ENCODE measurements at regions not wholly inside any gene's neighbourhood (a gene's known extent, or its start where the extent isn't known, plus 50 kb on each side); places are given as distances from the start of the nearest gene placed in this dataset.
A peak's percentile ranks its signal among the peaks of the same experiment; 100 is the strongest.

DNA sequence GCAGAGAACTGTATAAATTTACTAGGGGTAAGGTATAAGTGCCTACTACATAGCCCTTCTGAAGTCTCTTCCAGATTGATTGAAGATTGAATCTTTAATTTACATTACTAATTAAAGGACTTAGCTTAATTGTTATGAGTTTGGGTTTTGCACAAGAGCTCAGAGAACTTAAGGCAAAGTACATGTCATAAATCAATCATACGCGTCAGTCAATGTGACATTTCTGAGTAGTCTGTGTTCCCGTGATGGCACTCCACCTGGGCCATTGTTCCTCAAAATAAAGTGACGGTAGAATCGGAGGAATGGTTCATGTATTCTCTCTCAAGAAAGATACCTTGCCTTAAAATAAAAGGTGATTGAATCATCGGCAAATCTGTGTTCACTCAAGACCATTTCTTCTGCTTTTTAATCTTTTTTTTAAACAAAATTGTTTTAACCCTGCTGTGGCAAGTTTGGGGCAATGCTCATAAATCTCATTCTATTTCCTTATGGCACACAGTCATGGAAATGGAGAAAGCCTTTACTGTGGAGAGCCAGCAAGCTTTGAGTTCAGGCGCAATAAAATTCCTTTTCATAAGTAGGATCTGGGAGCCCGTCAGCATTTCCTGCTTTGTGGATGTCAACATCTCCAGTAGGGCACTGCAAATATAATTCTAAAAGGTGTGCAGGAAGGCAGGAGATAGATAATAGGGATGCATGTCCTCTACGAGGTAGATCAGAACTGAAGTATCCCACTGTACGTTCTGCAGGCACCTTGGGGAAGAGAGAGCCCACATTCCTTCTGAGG is 427.4 kb downstream of the GATA3 start:
- no peak for DNase-seq (ENCODE audit: low read depth, low spot score)

DNA sequence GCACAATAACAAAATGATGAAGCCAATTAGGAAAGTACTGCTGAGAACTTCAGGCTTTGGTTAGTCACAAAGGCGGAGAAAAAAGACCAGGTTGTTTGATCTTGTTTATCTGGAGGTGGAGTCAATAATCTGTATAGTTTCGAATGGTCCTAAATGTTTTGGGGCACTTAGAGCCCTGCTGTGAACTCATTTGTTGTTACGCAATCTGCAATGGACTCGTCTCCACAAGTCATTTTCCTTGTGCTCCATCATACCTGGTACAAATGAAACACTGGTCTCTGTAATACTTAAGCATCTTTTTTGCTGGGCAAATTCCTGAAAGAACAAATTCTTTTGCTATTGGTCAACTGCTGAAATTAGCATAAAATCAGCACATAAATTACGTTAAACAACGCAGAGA is 430.5 kb downstream of the GATA3 start:
- no peak for DNase-seq (ENCODE audit: low read depth, low spot score)

DNA sequence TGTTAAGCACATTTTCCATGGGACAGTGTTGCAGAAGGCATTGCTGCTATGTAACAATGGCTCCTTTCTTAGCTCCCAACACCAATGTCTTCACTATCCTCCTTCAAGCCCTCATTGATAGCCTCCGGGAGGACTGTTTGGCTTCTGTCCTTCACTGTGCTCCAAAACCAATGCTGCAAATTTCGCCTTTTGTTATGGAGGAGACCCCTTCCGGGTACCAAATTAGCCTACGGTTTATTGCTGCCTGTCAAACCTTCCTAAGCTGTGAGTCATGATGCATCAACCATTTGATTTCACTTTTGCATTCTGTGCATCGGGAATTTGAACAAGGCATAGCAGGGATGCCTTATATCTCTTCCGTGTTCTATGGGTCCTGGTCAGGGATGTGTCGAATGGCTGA is 432.9 kb downstream of the GATA3 start:
- DNase-seq (ENCODE audit: low read depth, low spot score) = no peak

DNA sequence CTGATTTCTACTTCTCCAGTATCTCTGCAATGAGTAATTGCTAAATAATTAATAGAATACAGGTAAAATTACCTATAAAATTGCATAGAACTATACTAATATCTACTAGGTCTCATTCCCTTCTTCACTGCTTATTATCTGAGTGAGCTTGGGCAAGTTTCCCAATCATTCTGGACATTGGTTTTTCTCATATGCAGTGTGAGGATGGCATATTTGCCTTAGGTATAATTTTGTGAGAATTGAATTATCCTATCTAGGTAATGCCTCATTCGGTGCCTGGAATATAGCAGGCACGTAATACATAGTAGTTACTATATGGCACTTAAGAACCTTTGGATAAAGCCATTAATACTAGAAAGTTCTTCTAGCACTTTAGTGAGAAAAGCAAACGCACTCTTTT is 434.7 kb downstream of the GATA3 start:
- DNase-seq (ENCODE audit: low read depth, low spot score) = no peak

DNA sequence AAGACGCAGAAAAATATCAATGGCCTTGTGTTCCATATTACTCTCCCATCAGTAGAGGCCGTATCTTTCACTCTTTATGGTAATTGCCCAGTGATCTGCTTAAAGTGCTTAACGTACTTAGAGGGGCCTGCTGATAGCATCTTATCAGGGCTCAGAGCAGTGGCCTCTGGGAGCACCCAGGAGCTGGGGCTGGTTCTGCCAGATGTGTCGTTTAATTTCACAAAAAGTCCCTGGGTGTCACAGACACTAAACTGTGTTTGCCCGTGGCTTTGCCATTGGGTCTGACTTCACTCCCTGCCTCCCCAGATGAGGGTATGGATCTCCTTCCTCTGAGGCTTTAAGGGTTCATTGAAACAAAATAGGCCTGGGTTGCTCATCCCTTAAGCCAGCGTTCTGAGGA is 435.3 kb downstream of the GATA3 start:
- DNase-seq (ENCODE audit: low read depth, low spot score) = no peak

DNA sequence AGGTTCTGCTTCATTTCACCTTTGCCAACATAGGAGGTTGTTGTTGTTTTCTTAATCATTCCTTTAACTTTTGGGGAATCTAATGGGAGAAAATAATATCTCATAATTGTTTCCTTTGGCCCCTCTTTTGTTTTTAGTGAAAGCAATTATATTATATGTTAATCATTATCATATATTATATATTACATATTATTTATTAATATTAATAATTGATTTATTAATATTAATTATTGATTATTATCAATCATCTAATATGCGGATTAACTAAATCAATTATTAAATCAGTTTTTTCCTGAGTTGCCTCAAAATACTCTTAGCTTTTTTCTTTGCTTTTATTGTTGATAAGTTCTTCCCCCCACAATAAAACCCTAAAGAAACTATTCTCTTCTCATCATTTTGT is 443.8 kb downstream of the GATA3 start:
- DNase-seq (ENCODE audit: low read depth, low spot score) = no peak

DNA sequence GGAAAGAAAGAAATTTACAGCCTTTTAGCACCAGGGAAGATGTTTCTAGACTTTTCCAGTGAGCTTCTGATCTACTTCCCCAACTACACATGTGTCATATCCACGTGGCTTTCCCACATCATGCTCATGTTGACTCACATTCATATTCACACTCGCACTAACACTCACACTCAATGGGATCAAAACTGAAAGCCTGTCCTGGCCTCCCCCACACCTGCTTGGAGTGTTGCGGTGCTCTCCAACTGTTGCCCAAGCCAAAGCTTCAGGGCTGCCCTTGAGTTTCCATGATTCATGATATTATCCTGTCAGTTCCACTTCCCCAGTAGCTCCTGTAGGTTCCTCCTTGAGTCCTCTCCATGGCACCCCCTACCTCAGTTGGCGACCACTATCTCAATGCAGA is 444.4 kb downstream of the GATA3 start:
- DNase-seq (ENCODE audit: low read depth, low spot score) = no peak

DNA sequence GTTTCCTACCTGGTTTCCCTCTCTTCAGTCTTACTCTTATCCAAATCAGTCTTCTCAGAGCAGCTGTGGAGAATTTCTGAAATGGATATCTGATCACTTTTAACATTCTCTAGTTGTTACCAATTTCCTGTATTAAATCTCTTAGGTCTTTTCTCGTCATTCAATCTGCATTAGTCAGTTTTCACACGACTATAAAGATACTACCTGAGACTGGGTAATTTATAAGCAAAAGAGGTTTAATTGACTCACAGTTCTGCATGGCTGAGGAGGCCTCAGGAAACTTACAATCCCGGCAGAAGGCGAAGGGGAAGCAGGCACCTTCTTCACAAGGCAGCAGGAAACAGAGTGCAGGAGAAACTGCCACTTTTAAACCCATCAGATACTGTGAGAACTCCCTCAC is 444.8 kb downstream of the GATA3 start:
- no peak for DNase-seq (ENCODE audit: low read depth, low spot score)

DNA sequence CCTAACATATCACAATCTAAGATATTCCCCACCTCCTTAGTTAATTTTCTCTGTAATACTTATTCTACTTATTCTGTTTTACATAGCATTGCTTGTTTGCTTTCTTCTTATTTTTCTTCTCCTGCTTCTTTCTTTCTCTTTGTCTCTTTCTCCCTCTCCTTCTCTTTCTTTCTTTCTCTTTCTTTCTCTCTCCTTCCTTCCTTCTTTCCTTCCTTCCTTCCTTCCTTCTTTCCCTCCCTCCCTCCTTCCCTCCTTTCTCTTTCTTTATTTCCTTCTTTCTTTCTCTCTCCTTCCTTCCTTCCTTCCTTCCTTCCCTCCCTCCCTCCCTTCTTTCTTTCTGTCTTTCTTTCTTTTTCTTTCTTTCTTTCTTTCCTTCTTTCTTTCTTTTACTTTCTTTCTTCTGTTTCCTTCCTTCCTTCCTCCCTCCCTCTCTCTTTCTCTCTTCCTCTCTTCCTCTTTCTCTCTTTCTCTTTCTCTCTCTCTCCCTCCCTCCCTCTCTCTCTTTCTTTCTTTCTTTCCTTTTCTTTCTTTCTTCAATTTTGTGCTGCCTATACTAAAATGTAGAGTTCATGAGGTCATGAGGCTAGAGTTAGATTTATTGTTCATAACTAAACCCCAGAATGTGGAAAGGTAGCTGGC is 445.4 kb downstream of the GATA3 start:
- DNase-seq (ENCODE audit: low read depth, low spot score) = no peak

DNA sequence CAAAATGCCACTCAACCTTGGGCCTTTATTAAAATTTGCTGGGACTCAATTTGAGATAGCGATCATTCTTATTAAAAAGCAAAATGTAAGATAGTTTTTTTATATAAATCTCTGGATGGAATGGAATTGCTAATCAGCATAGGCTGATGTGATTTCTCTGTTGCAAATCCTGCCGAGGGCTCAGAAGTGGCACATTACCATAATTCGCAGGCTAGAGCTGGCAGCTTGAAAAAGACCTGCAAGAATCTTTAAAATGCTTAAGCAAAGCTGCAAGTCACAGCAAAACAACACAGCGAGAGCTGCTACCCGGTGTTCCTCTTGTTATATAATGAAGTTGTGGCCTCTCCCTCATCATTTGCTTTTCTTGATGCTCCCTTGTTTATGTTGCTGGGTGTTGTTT is 448.1 kb downstream of the GATA3 start:
- no peak for DNase-seq (ENCODE audit: low read depth, low spot score)

DNA sequence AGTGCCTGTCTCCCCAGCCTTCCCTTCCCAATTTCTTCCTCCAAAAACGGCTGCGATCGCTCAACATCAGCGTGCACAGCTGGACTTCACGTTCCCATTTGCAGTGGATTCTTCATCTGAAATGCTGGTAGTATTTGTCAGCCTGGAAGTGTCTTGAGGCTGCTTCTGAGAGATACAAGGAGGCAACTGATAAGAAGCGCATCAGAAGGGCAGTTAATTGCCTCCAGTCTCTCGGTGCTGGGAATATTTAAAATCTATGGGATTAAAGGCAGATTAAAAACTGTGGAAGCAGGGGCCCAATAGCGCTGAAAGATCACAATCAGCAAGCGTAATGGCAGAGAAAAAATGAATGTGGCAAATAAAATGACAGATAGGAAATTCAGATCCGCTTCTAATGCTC is 450.0 kb downstream of the GATA3 start:
- no peak for DNase-seq (ENCODE audit: low read depth, low spot score)

DNA sequence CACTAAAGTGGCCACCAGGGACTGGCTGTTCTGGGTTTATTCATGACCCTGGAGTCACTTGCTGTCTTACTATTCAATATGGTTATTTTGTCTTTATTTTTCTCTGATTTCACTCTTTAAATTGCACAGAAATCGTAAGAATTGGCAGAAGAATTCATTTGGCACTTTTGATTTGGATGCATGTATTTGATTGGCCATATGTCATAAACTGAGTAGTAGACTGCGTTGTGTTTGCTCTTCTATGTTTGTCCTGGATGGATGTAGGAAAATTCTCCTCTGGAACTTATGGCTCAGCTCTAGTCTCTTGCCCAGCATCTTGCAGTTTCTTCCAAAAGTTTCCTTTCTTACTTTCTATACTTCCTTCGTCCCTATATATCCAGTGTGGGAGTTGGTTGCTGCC is 452.7 kb downstream of the GATA3 start:
- no peak for DNase-seq (ENCODE audit: low read depth, low spot score)

DNA sequence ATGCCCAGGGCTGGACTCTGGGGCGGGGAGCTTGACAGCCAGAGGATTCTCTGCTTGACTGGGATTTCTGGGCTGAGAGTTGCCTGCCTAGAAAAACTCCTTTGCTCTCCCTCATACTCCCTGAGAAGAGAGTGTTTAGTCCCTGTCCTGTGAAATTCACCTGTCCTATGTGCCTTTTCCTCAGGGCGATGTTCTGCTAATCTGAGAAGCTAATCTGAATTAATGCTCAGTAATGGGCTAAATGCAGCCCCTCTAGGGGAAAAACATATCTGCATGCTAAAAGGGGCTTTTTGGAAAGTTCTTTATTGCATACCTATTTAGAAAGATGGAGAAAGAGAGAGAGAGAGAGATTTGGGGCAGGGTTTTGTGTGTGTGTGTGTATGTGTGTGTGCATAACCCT is 454.4 kb downstream of the GATA3 start:
- no peak for DNase-seq (ENCODE audit: low read depth, low spot score)

DNA sequence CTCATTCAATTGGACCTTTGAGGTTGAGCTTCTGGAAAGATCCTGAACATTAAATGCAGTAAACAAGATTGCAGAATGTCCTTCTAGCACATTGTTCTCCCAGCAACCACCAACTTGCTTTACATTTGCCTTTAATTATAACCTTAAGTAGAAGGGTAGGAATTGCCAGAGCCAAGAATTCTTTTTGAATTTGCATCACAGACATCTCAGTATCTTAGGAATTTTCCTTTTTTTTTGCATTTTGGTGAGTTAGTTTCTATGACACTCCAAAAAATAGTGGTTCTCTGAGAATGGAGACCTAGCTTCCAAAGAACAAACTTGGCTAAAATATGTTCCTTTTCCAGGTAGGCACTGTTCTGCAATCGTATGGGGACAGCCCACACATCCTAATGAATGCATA is 456.0 kb downstream of the GATA3 start:
- no peak for DNase-seq (ENCODE audit: low read depth, low spot score)

DNA sequence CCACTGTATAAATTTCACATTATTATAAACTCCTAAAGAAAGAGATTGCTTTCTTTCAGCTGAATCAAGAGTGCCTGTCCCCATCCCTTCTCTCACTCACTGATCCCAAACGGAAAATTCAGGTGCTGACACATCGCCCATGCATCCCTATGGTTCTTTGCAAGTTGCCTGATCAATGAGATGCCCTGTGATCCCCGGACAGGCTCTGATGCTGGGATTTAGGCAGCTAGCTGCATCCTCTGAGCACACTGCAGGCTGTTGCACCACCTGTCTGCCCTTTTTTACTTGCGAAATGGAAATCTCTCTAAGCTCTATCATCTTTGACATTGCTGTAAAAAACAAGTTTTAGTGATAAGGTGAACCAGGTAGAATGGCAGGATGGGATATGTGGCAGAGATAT is 456.5 kb downstream of the GATA3 start:
- DNase-seq (ENCODE audit: low read depth, low spot score) = no peak

DNA sequence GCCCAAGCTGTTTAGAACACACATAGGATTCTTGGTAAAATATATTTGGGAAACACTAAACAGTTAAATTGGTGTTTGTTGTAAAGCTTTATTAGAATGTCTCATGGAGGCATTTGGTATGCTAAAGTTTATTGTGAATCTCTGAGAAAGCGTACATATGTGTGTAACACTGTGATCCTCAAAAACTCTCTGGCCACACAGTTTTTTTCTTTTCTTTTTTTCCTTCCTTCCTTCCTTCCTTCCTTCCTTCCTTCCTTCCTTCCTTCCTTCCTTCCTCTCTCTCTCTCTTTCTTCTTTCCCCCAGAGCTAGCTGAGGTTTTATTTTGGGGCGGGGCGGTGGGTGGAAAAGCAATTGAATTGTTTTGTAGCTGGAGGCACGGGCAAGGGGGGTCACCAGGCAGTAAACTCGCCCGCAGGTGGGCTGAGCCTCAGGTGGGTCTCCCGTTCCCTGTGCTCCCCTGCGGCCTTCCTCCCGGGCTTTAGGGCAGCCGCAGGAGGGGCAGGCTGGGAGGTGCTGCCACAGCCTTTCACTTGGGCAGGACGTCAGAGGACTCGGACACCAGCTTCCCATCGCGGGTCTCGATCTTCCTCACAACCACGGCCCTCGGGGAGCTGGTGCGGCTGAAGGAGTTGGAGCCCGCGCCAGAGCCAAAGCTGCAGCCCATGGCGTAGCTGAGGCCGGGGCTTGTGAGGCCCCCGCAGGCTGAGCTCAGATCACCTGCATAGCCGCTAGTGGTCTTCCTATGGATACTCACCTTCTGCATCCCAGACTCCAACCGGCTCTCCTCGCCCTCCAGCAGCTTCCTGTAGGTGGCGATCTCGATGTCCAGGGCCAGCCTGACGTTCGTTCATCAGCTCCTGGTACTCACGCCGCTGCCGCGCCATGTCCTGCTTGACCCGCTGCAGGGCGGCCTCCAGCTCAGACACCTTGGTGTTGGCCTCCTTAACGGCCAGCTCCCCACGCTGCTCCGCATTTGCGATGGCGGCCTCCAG is 459.0 kb downstream of the GATA3 start:
- peak; percentile 23 for DNase-seq (ENCODE audit: low read depth, low spot score)

DNA sequence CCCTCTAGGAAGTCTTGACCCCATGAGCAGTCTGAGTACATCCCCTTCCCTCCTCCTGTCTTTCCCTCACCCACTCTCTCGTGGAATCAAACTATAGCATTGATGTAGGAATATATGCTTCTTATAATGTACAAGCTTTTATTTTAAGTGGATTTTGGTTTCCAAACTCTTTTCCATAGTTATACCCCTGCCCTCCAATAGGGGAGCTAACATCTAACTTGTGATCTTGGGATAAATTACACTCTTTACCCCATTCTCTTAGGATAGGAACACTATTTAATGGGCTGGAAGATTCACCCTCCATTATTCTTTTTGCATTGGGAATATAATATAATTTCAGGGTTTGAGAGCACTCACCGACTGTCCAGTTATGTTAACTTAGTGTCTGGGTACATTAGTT is 465.9 kb downstream of the GATA3 start:
- DNase-seq (ENCODE audit: low read depth, low spot score) = no peak

DNA sequence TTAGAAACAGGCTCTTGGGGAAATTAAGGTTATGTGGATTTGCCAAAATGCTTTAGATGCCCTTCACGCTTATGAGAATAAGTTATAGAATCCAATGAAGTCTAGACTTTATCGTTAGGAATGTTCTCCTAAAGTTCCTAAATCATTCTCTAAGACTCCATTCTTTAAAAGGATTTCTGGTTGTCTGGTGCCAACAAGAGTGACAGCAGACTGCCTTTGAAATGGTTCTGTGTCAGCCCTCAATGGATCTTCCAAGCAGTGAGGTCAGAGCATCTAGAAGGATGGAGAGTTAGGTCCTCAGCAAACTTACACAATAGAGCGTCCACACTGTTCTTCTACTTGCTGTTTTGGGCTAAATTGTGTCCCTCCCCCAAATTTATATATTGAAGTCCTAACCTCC is 473.3 kb downstream of the GATA3 start:
- DNase-seq (ENCODE audit: low read depth, low spot score) = no peak

DNA sequence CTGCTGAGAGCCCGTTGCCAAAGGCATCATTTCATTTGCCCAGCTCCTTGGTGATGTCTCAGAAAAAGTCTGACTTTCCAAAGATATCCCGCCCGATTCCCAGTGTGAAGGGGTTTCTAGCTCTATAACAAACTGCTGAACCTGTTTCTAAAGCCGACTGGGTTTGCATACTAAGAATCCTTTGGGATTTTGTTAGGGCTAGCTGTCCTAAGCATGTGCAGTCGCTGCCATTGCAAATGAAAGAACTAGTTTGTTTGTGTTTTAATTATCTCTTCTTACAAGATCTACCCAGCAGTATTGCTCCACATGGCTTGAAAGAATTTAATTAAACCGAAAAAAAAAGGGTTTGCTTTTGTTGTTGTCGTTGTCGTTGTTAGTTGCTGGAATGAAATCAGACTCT is 476.6 kb downstream of the GATA3 start:
- DNase-seq (ENCODE audit: low read depth, low spot score) = no peak

DNA sequence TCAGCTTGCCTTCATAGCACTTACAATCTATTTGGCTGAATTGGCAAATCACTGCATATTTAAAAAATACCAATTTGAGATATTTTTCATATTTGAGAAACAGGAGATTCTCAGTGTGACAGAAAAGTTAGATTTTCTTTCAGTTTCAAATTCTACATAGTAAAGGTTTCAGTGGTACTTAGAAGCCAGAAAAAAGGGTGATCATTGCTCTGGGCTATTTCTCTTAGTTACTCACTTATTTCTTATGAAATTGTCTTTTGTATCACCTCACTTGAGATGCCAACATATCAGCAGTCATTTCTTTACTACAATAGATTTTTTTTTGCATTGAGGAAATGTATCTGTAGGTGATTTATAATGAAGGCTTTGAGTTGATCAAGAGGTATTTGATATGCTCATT is 478.2 kb downstream of the GATA3 start:
- no peak for DNase-seq (ENCODE audit: low read depth, low spot score)

DNA sequence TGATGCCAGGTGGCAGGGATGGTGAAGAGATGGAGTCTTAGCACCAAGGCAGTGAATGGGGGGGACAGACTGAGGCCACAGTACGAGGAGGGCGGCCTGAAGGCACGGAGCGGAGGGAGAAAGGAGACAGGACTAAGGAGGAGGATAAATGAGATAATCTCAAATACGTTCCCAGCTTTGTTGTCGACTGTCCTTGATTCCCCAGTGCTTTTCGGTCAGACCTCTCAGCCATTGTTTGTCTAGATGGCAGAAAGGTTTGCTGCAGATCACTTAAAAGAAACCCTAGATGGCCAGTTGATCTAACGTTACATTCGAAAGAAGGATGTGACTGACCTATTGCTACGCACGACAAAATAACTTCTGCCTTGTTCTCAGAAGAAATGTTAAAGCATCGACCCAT is 479.0 kb downstream of the GATA3 start:
- no peak for DNase-seq (ENCODE audit: low read depth, low spot score)

DNA sequence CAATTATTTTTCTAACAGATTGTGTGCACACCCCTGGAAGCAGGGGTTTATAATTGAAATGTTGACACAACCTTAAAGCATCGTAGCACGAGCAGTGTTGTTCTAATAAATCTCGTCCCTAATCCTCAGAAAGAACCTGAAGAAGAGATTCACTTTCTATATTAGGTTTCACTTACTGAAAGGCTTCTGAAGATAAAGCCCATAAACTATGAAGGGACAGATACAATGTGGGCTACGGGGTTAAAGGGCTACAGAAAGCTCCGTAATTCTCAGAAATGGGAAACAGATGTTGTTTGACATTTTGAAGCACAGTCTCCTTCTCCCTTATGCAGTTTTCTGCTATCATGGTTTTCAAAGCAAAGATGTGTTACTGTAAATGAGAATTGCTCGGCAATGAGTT is 479.6 kb downstream of the GATA3 start:
- no peak for DNase-seq (ENCODE audit: low read depth, low spot score)

Data from iPS DF 19.7 (cell line).